HG03575 (cell line): ENCODE measurements at regions not wholly inside any gene's neighbourhood (a gene's known extent, or its start where the extent isn't known, plus 50 kb on each side); places are given as distances from the start of the nearest gene placed in this dataset.

ENCODE experiments used
- ATAC-seq: cut with Tn5 transposase; IDR thresholded peaks from one replicate; pipeline ENCODE4 v1.9.1; 2021; ENCODE audit not compliant: unreplicated experiment, insufficient number of reproducible peaks, low FRiP score; ENCODE audit errors: extremely low read depth

DNA sequence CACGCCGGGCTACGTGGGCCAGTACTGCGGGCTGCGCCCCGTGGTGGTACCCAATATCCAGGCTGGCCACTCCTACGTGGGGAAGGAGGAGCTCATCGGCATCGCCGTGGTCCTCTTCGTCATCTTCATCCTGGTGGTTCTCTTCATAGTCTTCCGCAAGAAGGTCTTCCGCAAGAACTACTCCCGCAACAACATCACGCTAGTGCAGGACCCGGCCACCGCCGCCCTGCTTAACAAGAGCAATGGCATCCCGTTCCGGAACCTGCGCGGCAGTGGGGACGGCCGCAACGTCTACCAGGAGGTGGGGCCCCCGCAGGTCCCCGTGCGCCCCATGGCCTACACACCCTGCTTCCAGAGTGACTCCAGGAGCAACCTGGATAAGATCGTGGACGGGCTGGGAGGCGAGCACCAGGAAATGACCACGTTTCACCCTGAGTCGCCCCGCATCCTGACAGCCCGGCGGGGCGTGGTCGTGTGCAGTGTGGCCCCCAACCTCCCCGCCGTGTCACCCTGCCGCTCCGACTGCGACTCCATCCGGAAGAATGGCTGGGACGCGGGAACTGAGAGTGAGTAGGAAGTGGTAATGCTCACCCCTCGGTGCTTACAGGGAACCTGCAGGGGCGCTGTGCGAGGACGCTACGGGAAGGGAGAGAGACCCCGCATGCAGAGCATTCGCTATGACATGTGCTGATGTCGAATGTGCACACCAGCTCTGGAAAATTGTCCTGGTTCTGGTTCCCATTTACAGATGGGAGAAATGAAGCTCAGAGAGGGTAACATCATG lies 86.4 kb upstream of the MTNR1B start:
- ATAC-seq: no peak

DNA sequence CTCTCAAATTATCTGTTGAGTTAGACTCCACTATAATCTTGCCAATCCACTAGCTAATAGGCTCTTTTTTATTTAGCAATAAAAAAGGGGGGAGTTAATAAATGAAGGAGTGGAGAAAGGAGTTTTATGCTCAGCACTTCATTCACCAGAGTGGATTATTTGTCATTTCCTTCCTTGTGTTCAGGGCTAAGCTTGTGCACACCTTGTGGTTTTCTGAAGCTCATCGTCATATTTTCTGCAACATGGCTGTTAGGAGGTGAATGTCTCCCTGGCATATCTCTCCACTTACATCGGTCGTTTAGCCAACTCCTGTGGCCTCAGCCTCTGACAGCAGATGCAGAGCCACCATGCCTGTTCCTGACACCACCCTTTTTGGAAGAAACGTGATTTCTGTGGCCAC lies 83.9 kb upstream of the MTNR1B start:
- no peak for ATAC-seq

DNA sequence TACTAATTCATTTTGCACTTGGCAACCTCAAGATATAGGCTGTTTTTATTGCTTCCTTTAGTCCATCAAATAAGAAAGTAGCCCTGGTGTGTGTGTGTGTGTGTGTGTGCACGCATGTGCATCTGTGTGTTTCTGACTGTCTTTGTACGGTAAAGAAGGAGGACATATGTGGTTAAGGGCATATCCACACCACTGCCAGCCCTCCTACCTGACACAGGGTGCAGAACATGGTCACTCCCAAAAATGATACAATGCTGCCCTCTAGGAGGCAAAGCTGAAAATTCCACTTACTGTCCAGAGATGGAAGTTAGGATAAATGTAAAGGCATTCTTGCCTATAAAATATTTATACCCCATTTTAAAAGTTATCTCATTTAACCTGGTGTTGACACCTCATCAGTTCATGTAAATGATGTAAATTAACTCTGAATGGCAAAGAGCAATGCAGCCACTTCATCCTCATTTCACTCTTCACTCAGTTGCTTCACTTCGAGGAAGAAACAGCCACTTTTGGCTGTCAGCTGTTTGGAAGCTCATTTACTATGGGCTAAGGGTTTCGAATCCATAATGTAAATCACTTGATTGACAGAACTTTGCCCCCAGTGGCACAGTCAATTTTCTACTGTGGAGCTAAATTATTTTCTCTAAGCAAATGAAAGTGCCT lies 83.1 kb upstream of the MTNR1B start:
- peak; percentile 60 for ATAC-seq

DNA sequence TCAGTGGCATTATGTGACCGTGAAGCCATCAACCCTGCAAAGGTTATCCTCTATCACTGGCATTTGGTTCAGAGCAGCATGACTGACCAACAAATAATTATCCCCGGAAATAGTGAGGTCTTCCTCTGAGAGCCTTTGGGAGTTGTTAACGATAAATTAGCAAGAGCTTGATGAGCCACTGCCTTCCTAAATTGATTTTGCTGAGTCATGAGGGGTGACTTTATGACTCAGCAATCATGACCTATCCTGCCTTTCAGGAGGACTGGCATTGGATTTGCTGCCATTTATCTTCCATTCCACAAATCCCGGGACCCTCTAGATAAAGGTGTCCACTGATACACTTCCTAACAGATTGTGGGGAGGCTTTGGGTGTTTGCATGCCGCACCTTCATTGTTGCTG lies 80.8 kb upstream of the MTNR1B start:
- ATAC-seq: no peak

GRCh38 chr11:92890846-92891245 lies 78.6 kb upstream of the MTNR1B start:
- ATAC-seq: no peak

- no peak for ATAC-seq
Measured at GRCh38 chr11:92892802-92893684, 76.4 kb upstream of the MTNR1B start.

DNA sequence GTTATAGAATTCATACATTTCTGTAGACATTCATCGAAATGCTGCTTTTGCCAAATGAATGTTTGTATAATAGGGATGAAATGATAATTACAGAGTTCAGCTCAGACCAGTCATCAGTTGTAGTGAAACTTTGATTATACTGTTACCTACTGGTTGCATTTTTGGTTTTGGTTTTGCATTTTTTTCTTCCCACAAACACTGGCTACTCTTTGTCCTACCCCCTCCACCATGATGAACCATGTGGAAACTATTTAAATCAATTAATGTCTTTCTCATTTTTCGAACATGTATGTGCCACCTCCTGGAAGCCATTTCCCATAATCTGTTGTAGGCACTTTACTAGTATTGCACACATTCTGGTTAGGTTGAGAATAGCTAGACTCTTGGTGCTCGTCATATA lies 75.3 kb upstream of the MTNR1B start:
- no peak for ATAC-seq

DNA sequence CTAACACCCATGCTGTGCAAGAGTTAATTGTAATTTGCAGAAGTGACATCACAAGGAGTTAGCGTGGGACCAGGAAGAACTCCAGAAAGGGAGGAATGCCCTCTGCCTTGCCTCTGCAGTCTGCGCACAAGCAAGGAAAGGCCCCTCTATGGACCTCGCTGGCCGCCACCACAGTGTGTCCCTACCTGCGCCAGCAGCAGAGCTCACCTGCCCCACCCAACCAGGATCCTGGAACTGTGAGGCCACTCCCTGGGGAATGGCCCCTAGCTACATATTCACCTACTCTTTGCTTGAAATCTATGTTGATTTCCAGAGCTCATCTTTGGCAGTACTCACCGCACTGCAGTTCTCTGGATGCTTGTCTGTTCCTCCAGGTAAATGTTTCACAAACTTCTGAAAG lies 72.0 kb upstream of the MTNR1B start:
- ATAC-seq: no peak

DNA sequence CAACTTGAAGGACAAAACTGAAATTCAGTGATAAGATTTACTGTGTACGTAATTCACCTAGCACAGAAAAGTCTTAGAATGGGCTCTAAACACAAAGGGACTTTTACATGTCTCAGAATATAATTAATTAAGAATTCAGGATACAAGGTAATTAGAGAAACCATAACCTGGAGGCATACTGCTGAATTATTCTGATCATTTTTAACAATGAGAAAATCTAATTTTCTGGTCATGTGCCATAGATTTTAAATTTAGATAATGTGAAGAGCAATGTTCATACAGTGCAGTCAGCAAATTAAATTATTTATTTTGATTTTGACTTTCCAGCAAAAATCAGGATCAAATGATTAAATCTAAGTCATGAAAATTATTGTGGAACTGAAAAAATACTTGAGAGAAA lies 67.0 kb upstream of the MTNR1B start:
- no peak for ATAC-seq

DNA sequence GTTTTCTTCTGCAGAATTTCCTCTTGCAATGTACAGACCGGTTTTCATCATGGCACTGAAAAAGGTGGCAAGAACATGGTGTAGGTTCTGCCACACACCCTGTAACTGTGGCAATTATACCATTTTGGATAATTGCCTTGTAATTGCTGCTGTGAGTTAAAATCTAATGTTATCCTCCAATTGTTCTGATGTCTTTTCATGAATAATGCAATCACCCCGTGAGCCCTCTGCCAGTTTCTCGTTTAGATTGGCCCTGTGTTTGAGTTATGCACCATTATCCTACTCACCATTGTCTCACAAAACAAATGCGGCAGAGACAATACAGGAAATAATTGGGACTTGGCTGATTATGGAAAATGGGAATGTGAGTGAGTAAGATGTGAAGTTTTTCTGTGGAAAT lies 61.8 kb upstream of the MTNR1B start:
- no peak for ATAC-seq

DNA sequence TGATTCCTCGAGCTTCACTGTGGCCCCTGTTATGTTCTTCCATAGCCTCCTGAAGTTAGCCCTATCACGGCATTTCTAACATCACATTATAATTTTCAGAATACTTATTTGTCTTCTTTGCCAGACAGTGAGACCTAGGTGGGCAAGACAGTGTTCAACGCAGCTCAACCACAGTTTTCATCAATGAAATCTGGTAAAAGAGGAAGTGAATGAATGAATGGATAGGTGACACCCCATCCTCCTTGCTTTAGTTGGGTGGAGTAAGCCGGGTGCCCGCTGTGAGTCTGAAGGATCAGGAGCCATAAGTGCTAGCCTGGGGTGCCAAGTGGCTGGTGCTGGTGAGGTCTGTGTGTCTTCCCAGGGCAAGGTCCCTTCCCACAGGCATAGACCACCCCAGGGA lies 60.2 kb upstream of the MTNR1B start:
- no peak for ATAC-seq

DNA sequence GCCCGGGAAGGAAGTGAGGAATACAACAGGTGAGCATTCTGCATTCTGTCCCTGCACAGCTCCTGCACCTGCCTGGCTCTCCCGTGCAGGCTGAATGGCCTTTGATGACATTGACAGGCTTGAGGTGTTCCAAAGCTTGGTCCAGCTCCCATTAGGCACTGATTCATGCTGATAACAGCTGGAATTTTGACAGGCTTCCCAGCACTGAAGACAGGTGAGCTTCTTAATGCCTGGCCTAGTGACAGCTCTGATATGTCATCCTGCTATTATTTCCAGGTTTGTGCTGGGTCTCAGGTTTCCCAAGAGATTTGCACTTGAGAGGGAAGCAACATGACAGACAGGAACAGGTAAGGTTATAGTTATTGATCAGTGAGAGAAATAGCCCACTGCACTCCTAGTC lies 58.0 kb upstream of the MTNR1B start:
- no peak for ATAC-seq

GRCh38 chr11:92915551-92915950 lies 53.9 kb upstream of the MTNR1B start:
- no peak for ATAC-seq

DNA sequence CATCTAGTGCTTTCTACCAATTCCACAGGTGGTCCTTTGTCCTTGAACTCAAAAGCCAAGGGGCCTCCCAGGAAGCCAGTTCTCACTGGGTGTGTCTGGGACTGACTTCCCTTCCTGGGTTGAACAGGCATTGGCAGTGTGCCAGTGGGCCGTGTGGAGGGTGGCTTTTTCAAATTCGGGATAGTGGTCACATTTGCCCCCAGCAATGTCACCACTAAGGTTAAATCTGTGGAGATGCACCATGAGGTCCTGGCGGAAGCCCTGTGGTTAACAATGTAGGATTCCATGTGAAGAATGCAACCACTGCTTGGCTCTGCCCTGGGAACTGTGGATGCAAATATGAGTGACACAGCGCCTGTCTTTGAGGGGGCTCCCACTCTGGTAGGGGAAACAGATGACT lies 53.2 kb upstream of the MTNR1B start:
- no peak for ATAC-seq

- ATAC-seq: no peak
Measured at GRCh38 chr11:92917927-92918326, 51.5 kb upstream of the MTNR1B start.

DNA sequence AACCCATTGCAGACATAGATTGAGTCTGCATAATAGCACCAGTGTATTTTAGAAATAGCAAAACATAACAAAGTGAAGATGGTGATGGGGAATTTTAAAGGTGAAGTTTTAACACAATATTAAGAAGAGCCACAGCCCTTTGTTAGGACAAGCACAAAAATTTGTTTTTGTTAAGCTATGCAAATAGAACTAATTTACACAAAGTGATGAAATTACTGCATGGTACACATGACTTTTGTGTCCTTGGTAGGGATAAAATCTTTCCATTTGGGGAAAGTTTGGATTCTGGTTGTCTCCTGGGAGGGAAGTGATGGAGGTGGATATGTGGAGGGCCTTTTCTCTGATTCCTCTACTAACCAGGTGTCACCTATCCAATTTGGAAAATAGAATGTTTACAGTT lies 50.4 kb upstream of the MTNR1B start:
- ATAC-seq: no peak
